H1 (cell line): ENCODE measurements at regions not wholly inside any gene's neighbourhood (a gene's known extent, or its start where the extent isn't known, plus 50 kb on each side); places are given as distances from the start of the nearest gene placed in this dataset.

Source experiments
- CTCF ChIA-PET: fragments of 300-600 bp; sonication (Branson Sonifier 250); formaldehyde crosslinking; loops from one replicate; lab custom pipeline; 2021; ENCODE audit not compliant: partially characterized antibody; lab: Charles Lee
- POLR2A ChIA-PET: fragments of 300-600 bp; sonication (Branson Sonifier 250); formaldehyde crosslinking; loops from one replicate; lab custom pipeline; 2021; ENCODE audit warnings: inconsistent platforms; ENCODE audit not compliant: partially characterized antibody; lab: Charles Lee
- DNase-seq, 2 experiments: peaks; one replicate each; pipeline versions ENCODE4 v3.0.0 to v3.0.0-alpha.2; 2010 to 2022; ENCODE audit warnings: low spot score in 2 of 2, low read depth in 1 of 2, mixed read lengths in 1 of 2
- FAIRE-seq: peaks from 2 replicates; lab custom pipeline; 2011; peaks lifted over from hg19 to GRCh38; lab: Jason Lieb, UNC
- H2AFZ ChIP-seq: 2 replicates; pipeline ENCODE4 v1.8.1; 2012; ENCODE audit warnings: low read length, inconsistent platforms
- H2AK5ac ChIP-seq: 2 replicates; pipeline ENCODE4 v1.6.1; 2013; ENCODE audit warnings: low read depth, low read length
- H2BK120ac ChIP-seq: replicated peaks from 2 replicates; pipeline ENCODE3; 2013; ENCODE audit warnings: low read depth, low read length, inconsistent platforms
- H2BK12ac ChIP-seq: 2 replicates; pipeline ENCODE4 v1.6.1; 2013; ENCODE audit warnings: low read depth, low read length
- H2BK15ac ChIP-seq: 2 replicates; pipeline ENCODE4 v1.6.1; 2013; ENCODE audit warnings: low read length
- H2BK20ac ChIP-seq: 2 replicates; pipeline ENCODE4 v1.6.1; 2013; ENCODE audit warnings: low read length
- H2BK5ac ChIP-seq: 2 replicates; pipeline ENCODE4 v1.6.1; 2013; ENCODE audit warnings: low read depth, low read length
- H3K14ac ChIP-seq: 2 replicates; pipeline ENCODE4 v1.6.1; 2013; ENCODE audit warnings: inconsistent platforms; ENCODE audit not compliant: insufficient read length
- H3K18ac ChIP-seq: 2 replicates; pipeline ENCODE4 v1.6.1; 2013; ENCODE audit warnings: low read length; ENCODE audit errors: extremely low read depth
- H3K23ac ChIP-seq: 2 replicates; pipeline ENCODE4 v1.6.1; 2013; ENCODE audit warnings: inconsistent platforms; ENCODE audit not compliant: insufficient read length
- H3K23me2 ChIP-seq: 2 replicates; pipeline ENCODE4 v1.6.1; 2013; ENCODE audit warnings: low read depth, low read length
- H3K27ac ChIP-seq: 2 replicates; pipeline ENCODE4 v1.6.1; 2011; ENCODE audit warnings: low read depth, low read length, inconsistent platforms
- H3K27me3 ChIP-seq, 4 experiments: replicated peaks in 1 of 4; 1 replicate in 1 of 4; 2 replicates in 3 of 4; pipeline versions ENCODE4 v1.6.1 to v1.8.1; 2011 to 2013; ENCODE audit warnings: low read length in 3 of 4, mild to moderate bottlenecking in 3 of 4, inconsistent platforms in 2 of 4, mixed read lengths in 2 of 4, moderate library complexity in 1 of 4; ENCODE audit not compliant: control insufficient read depth in 3 of 4, insufficient read depth in 3 of 4; ENCODE audit errors: extremely low read depth in 1 of 4
- H3K36me3 ChIP-seq, 4 experiments: 2 replicates each; pipeline versions ENCODE4 v1.6.1 to v1.8.1; 2011 to 2013; ENCODE audit warnings: mild to moderate bottlenecking in 4 of 4, low read length in 3 of 4, moderate library complexity in 2 of 4, control low read depth in 1 of 4, inconsistent platforms in 1 of 4; ENCODE audit not compliant: insufficient read depth in 4 of 4, control insufficient read depth in 2 of 4
- H3K4ac ChIP-seq: replicated peaks from 2 replicates; pipeline ENCODE3; 2013; ENCODE audit warnings: low read length, low read depth, mixed read lengths, inconsistent platforms; ENCODE audit not compliant: insufficient read length
- H3K4me1 ChIP-seq, 4 experiments: replicated peaks in 1 of 4; 1 replicate in 1 of 4; 2 replicates in 3 of 4; pipeline versions ENCODE4 v1.6.1 to v1.8.1; 2011 to 2013; ENCODE audit warnings: low read length in 3 of 4, inconsistent platforms in 2 of 4, mixed read lengths in 1 of 4; ENCODE audit not compliant: insufficient read depth in 4 of 4, control insufficient read depth in 3 of 4
- H3K4me2 ChIP-seq, 2 experiments: 2 replicates each; pipeline versions ENCODE4 v1.6.1 to v1.8.1; 2011 to 2013; ENCODE audit warnings: low read depth in 2 of 2, low read length in 2 of 2, control low read depth in 1 of 2, inconsistent platforms in 1 of 2, mild to moderate bottlenecking in 1 of 2; ENCODE audit not compliant: insufficient read depth in 1 of 2
- H3K4me3 ChIP-seq, 4 experiments: fragments of 200-600, 300-600 bp in 1 of 4; sonication (generic), shearing (Covaris generic), sonication (Bioruptor Twin) in 1 of 4; 2 replicates each; pipeline versions ENCODE4 v1.5.1 to v1.8.1; 2011 to 2016; ENCODE audit warnings: low read length in 4 of 4, low read depth in 3 of 4, control low read depth in 2 of 4, inconsistent platforms in 2 of 4, mild to moderate bottlenecking in 2 of 4, mixed read lengths in 1 of 4, moderate library complexity in 1 of 4; ENCODE audit not compliant: insufficient read depth in 2 of 4; ENCODE audit errors: extremely low read depth in 1 of 4
- H3K56ac ChIP-seq: replicated peaks from 2 replicates; pipeline ENCODE3; 2013; ENCODE audit warnings: low read depth, mild to moderate bottlenecking, mixed read lengths, low read length, inconsistent platforms; ENCODE audit not compliant: insufficient read length
- H3K79me1 ChIP-seq: 2 replicates; pipeline ENCODE4 v1.6.1; 2013; ENCODE audit warnings: low read depth, low read length, control low read depth
- H3K79me2 ChIP-seq, 2 experiments: 2 replicates each; pipeline versions ENCODE4 v1.6.1 to v1.8.1; 2012 to 2013; ENCODE audit warnings: low read length in 2 of 2, mild to moderate bottlenecking in 2 of 2, inconsistent platforms in 1 of 2; ENCODE audit not compliant: insufficient read depth in 2 of 2, control insufficient read depth in 1 of 2
- H3K9ac ChIP-seq, 4 experiments: replicated peaks in 1 of 4; 1 replicate in 1 of 4; 2 replicates in 3 of 4; pipeline versions ENCODE4 v1.6.1 to v1.8.1; 2011 to 2013; ENCODE audit warnings: low read depth in 3 of 4, low read length in 3 of 4, control low read depth in 2 of 4, mild to moderate bottlenecking in 2 of 4, moderate library complexity in 2 of 4, inconsistent platforms in 1 of 4; ENCODE audit errors: extremely low read depth in 1 of 4
- H3K9me3 ChIP-seq, 2 experiments: 2 replicates each; pipeline versions ENCODE4 v1.6.1 to v1.8.1; 2012 to 2013; ENCODE audit warnings: mild to moderate bottlenecking in 2 of 2, moderate library complexity in 2 of 2, control low read depth in 1 of 2, inconsistent platforms in 1 of 2, low read depth in 1 of 2, low read length in 1 of 2, mixed read lengths in 1 of 2; ENCODE audit not compliant: insufficient read depth in 2 of 2
- H4K20me1 ChIP-seq, 2 experiments: replicated peaks in 1 of 2; 2 replicates each; pipeline versions ENCODE3 to v1.8.1; 2011 to 2013; ENCODE audit warnings: inconsistent platforms in 2 of 2, low read length in 2 of 2, mild to moderate bottlenecking in 1 of 2; ENCODE audit not compliant: insufficient read depth in 2 of 2, control insufficient read depth in 1 of 2
- H4K5ac ChIP-seq: 2 replicates; pipeline ENCODE4 v1.6.1; 2013; ENCODE audit warnings: low read length, low read depth, mixed read lengths, inconsistent platforms; ENCODE audit not compliant: insufficient read length
- H4K8ac ChIP-seq: 2 replicates; pipeline ENCODE4 v1.8.0; 2013; ENCODE audit warnings: mild to moderate bottlenecking, moderate library complexity, low read length, inconsistent platforms; ENCODE audit not compliant: insufficient read depth; ENCODE audit errors: extremely low read depth
- H4K91ac ChIP-seq: replicated peaks from 2 replicates; pipeline ENCODE3; 2013; ENCODE audit warnings: low read length, mixed read lengths, inconsistent platforms; ENCODE audit not compliant: insufficient read length
- BRCA1 ChIP-seq: IDR thresholded peaks from 2 replicates; pipeline ENCODE4 v1.6.1; 2012; ENCODE audit warnings: low read depth, low read length, improper control_type of control experiment
- EZH2 ChIP-seq: fragments of 200-600 bp; sonication (generic); IDR thresholded peaks from 2 replicates; pipeline ENCODE4 v1.7.1; 2012; ENCODE audit warnings: low read depth, mild to moderate bottlenecking, moderate library complexity, low read length, inconsistent platforms; ENCODE audit not compliant: severe bottlenecking
- FOSL1 ChIP-seq: IDR thresholded peaks from 2 replicates; pipeline ENCODE4 v1.6.1; 2011; ENCODE audit warnings: mild to moderate bottlenecking, low read depth, low read length, moderate library complexity; ENCODE audit not compliant: insufficient read depth
- GABPA ChIP-seq: IDR thresholded peaks from 2 replicates; pipeline ENCODE4 v1.6.1; 2011; ENCODE audit warnings: mild to moderate bottlenecking, low read length, moderate library complexity, borderline replicate concordance; ENCODE audit not compliant: insufficient read depth
- JUN ChIP-seq: IDR thresholded peaks from 2 replicates; pipeline ENCODE4 v1.6.1; 2011; ENCODE audit warnings: low read depth, mild to moderate bottlenecking, improper control_type of control experiment, low read length
- JUND ChIP-seq: IDR thresholded peaks from 2 replicates; pipeline ENCODE4 v1.6.1; 2011; ENCODE audit warnings: mild to moderate bottlenecking, improper control_type of control experiment, low read length
- KDM1A ChIP-seq: fragments of 200-600, 300-600 bp; sonication (generic); IDR thresholded peaks from 2 replicates; pipeline ENCODE4 v1.7.1; 2016; ENCODE audit warnings: mild to moderate bottlenecking, low read length, borderline replicate concordance
- MAFK ChIP-seq: IDR thresholded peaks from 2 replicates; pipeline ENCODE4 v1.6.1; 2012; ENCODE audit warnings: low read depth, mild to moderate bottlenecking, improper control_type of control experiment, low read length
- SIX5 ChIP-seq: IDR thresholded peaks from 2 replicates; pipeline ENCODE4 v1.6.1; 2011; ENCODE audit warnings: mild to moderate bottlenecking, low read depth, low read length
- SP4 ChIP-seq: IDR thresholded peaks from 2 replicates; pipeline ENCODE4 v1.6.1; 2012; ENCODE audit warnings: low read length, inconsistent platforms
- SRF ChIP-seq: IDR thresholded peaks from 2 replicates; pipeline ENCODE4 v1.6.1; 2011; ENCODE audit warnings: mild to moderate bottlenecking, low read depth, low read length, moderate library complexity
- WGBS, 2 experiments: shearing (Covaris generic) in 1 of 2; methylation state at CpG; one replicate each; pipeline versions ENCODE4 v1.1.6 to v1.1.7; 2013 to 2015; ENCODE audit warnings: low lambda C conversion rate in 2 of 2, mixed read lengths in 2 of 2, inconsistent platforms in 1 of 2, low coverage in 1 of 2, missing lambda C conversion rate in 1 of 2; ENCODE audit not compliant: insufficient replicate concordance in 2 of 2, insufficient coverage in 1 of 2, insufficient read length in 1 of 2; ENCODE audit errors: extremely low coverage in 1 of 2, missing lambda C conversion rate in 1 of 2; 5-methylcytosine and 5-hydroxymethylcytosine counted together
- TF ChIP-seq, protein P1 (sequence below): IDR thresholded peaks from 2 replicates; pipeline ENCODE4 v1.6.1; 2012; ENCODE audit warnings: low read length, inconsistent platforms

DNA sequence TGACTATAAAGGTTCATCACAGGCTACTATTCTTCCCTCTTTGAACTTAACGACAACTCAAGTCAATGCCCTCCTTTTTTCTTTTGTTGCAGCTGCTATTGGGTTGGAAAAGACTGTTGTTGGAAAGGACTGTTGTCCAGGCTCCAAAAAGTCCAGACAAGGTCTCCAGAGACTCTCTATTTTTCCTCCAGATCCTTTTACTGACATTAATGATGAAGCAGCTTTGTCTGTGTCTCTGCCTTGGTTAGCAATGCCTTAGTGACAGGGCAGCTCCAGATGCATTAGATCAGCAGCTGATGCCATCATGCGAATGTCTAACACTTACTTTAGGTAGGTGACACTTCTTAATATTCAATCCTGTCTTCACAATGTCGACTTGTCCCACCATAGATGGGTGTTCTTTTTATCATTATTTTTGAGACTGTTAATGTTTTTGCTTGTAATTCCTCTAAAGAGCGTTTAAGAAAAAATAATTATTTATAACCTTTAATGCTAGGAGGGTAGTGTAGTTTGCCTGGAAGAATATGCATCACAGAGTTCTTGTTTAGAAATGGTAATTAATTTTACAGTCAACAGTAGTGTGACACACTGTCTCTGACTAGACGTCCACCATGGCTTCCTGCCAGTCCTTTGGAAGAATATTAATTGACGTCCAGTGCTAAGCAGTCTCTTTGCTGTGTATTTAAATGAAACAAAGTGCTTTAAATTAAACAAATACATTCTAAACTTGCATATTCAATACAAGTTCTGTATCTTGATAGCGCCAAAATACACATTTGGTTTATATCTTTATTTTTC, 492.2 kb downstream of the NR2F1-AS1 start:
- Histone ChIP-seq H3K4ac (no peak overlapping the region), H3K79me2 (no peaks in the 10 kb centered on the region), H3K4me1 (no peaks in the 10 kb centered on the region), H2AFZ (no peak overlapping the region), H3K23ac (no peak overlapping the region), H3K79me1 (no peaks in the 10 kb centered on the region), H3K27ac (no peak overlapping the region), H3K36me3 (no peaks in the 10 kb centered on the region), H3K9me3 (no peaks in the 10 kb centered on the region), H4K20me1 (no peaks in the 10 kb centered on the region), H3K9ac (no peak overlapping the region), H4K91ac (no peak overlapping the region), H3K23me2 (no peaks in the 10 kb centered on the region), H2BK15ac (no peak overlapping the region), H4K8ac (no peak overlapping the region), H2BK12ac (no peak overlapping the region), H2BK120ac (no peak overlapping the region), H2AK5ac (no peak overlapping the region), H3K27me3 (no peaks in the 10 kb centered on the region), H4K5ac (no peak overlapping the region), H3K4me3 (no peak overlapping the region), H3K56ac (no peak overlapping the region), H3K4me2 (no peak overlapping the region), H2BK5ac (no peak overlapping the region), H3K18ac (no peak overlapping the region), H3K14ac (no peak overlapping the region), H2BK20ac (no peak overlapping the region)
- ChIA-PET POLR2A (interaction anchor here (0.5 kb wide), 1 partner anchor 483 kb away, joined by 3 read pairs; no protein-coding TSS in a partner anchor), CTCF (no interaction called here)
- WGBS, 2 experiments = 94% methylated on average over 7 of the region's 7 CpGs; no CpG with 5 or more reads in 1 of the 2 experiments
- FAIRE-seq (no peak), DNase-seq (no peak)
- TF ChIP-seq FOSL1 (no peak), SP4 (no peak), JUND (no peak), EZH2 (no peak), SRF (no peak), KDM1A (no peak), GABPA (no peak), SIX5 (no peak), BRCA1 (no peak), MAFK (no peak), JUN (no peak)
- TF ChIP-seq, protein P1, sequence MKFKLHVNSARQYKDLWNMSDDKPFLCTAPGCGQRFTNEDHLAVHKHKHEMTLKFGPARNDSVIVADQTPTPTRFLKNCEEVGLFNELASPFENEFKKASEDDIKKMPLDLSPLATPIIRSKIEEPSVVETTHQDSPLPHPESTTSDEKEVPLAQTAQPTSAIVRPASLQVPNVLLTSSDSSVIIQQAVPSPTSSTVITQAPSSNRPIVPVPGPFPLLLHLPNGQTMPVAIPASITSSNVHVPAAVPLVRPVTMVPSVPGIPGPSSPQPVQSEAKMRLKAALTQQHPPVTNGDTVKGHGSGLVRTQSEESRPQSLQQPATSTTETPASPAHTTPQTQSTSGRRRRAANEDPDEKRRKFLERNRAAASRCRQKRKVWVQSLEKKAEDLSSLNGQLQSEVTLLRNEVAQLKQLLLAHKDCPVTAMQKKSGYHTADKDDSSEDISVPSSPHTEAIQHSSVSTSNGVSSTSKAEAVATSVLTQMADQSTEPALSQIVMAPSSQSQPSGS = no peak
